ENCODE measurements at regions not wholly inside any gene's neighbourhood (a gene's known extent, or its start where the extent isn't known, plus 50 kb on each side); places are given as distances from the start of the nearest gene placed in this dataset.
"Not testable (repeated sequence)": the region's sequence is repeated elsewhere in the genome, so short reads cannot be mapped to it uniquely, and the experiment has no call there.

DNA sequence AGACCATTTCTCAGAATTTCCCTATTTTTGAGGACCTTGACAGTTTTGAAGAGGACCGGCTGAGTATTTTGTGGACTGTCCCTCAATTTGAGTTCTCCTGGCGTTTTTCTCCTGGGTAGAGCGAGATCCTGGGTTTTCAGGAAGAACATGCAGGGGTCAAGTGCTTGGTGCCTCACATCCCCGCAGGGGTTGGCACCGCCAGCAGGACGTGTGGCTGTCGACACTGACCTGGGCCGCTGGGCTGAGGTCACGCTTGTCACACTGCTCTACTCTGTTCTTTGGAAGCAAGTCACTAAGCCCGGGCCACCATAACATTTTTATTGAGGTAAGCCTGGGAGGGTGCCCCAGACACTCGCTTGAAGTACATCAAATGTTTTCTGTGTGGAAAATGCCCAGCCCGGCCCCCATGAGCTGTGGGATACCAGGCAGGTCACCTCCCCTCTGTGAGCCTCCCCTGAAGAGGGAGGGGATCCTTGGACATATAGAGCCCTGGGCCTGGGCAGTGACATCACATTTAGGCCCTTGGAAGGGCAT lies 112.0 kb downstream of the NPIPB11 start:
- not testable (repeated sequence) for DNase-seq

DNA sequence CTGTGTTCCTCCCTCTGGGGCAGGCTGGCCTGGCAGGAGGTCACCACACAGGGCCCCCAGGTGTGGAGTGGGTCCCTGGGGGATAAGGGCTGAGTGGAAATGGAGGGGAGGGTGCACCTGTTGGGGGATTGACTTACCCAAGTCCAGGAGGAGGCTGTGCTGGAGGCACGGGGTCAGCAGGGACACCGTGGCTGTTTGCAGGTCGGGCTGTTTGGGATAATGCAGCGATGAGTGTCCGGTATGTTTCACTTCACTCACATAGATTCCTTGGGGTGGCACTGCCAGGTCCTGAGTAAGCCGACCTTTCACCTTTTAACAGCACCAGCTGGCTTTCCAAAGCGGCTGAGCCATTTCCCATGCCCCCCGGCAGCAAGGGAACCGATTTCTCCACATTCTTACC lies 113.0 kb downstream of the NPIPB11 start:
- DNase-seq: not testable (repeated sequence)

DNA sequence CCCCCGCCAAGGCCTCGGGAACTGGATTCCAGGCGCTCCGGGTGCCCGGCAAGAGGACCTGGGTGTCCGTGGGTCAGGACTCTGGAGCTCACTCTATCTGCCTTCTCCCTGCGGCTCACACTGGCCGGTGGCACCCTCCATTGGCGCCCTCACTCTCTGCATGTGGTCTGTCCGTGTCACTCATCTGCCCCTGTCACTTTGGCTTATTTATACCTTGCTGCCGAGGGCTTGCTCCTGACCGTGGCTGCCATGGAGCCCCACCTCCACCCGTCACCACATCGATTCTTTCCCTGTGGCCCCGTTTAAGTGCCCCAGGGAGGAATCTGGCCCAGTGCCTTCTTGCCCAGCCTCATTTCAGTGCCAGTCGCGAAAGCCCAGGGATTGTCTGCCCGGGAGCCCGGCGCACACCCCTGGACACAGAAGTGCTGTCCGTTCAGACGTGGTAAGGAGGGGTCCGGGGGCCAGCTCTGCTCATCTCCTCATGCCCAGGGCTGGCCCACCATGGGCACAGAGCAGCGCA lies 113.5 kb downstream of the NPIPB11 start:
- not testable (repeated sequence) for DNase-seq

DNA sequence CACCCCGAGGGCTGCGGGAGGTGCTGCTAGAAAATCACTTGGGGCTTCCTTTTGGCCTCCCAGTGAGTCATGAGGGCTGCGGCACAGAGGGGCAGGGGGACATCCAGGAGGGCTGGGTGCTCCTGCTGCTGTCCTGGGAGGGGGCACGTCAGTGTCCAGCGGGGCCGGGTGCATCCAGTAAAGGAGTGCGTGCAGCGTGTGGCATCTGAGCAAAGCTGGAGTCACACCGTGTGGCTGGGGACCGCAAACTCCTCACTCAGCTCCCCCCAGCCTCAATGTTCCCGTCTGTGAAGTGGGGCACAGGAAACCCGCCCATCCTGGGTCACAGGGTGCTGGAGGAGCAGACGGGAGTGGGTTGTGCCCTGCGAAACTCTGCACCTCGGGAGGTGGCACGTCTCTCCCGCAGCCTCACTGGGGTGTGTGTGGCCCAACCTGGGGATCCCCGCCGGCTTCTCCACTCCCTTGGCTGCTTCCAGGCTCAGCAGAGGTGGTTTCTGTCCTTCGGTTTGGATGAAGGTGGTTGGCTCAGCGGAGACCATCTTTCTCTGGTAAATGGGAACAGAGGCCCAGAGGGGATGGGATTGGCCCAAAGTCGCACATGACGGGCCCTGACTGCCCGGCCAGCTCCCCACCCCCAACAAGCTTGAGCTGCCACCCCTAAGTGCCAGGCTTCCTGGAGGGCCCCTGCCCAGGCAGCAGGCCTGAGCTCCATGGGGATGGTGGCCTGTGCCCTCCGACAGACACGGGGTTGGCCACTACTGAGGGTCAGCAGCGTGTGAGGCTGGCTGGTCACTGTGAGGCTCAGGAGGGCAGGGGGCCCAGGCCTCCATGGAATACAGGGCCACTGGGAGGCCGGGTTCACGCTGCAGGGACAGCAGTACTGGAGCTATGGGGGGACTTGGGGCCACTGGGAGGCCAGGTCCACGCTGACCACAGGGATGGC lies 114.9 kb downstream of the NPIPB11 start:
- DNase-seq: not testable (repeated sequence)

DNA sequence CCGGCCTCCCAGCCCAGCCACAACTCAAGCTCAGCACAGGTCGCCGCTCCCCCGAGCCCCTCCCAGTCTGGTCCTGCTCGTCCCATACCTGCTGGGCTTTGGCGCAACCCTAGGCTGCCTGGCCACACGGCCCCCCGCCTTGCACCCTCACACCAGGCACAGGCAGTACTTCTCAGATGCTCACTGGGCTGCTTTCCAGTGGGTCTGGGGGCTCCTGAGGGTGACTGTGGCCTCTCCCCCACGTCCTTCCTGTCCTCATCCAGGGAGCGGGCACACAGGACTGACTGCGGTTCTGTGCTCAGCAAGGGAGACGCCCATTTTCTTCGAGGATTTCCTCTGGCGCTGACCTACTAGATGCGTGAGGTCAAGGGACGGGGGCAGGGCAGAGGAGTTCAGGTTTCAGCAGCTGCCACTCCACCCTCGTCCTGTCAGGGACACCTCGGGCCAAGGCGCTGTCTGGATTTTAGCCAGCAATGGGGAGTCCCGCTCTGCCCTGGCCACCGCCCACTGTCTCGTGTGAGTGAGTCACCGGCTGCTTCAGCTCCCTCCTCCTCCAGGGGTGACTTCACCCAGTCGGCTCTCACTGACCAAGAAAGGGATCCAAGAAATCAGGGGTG lies 115.8 kb downstream of the NPIPB11 start:
- DNase-seq: peak; percentile 97

DNA sequence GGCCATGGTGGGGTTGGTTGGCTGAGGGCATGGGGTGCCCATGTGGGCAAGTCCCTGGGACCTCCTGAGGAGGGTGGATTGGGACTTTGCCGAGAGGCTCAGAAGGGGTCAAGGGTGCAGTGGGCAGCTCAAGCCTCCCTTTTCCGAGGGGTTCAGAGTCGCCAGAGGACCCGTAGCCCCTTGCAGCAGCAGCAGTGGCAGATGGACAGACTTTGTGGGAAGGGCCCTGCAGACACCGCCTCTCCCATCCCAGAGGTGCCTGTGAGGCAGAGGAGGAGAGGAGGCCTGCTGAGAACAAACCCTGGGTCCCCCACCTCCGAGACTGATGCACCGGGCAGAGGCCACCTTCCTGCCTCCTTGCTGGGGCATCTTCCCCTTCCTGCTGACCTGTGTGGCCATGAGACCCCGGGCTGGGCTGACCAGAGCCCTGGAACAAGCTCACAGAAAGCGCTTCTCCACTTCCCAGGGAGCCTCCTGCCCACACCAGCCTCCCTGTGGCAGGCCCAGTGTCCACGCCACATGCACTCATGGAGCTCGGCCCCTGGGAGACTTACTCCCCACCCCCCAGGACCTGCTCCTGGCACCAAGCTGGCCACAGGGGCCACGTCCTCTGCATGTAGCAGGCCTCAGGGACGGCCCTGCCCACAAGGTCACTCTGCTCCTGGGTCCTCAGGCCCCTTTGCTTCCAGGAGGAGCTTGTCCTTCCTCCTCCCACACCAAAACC lies 116.8 kb downstream of the NPIPB11 start:
- not testable (repeated sequence) for DNase-seq

DNA sequence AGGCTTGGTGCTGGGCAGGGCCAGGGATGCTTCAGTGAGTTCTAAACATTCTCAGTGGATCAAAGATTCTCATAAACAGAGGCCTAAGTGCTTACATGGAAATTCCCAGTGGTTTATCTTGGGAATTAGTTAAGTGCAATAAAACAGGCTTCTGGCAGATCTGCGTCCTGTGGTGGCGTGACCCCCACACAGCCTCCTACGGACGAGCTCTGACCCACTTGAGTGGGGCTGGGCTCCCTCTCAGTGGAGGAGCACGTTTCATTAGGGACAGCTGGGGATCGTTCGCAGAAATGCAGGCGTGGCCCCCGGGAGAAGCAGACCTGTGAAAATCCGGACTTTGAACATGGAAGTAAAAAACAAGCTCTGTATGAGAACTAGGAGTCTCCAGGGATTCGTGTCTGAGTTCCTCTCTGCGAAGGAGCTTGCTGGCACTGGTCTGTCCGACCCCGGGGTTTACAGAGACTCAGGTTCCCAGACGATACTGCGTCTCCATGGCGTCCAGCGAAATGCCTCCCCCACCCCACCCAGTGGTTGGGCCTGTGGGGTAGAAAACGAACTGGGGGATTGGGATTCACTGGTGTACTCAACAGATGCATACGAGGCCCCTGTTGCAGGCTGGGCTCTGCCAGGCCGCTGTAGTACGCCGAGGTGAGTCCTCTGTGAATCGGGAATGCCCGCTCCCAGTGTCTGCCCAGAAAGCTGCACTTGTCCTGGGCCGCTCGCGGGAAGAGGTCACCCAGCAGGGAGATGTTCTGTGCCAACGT lies 117.6 kb downstream of the NPIPB11 start:
- DNase-seq: not testable (repeated sequence)

DNA sequence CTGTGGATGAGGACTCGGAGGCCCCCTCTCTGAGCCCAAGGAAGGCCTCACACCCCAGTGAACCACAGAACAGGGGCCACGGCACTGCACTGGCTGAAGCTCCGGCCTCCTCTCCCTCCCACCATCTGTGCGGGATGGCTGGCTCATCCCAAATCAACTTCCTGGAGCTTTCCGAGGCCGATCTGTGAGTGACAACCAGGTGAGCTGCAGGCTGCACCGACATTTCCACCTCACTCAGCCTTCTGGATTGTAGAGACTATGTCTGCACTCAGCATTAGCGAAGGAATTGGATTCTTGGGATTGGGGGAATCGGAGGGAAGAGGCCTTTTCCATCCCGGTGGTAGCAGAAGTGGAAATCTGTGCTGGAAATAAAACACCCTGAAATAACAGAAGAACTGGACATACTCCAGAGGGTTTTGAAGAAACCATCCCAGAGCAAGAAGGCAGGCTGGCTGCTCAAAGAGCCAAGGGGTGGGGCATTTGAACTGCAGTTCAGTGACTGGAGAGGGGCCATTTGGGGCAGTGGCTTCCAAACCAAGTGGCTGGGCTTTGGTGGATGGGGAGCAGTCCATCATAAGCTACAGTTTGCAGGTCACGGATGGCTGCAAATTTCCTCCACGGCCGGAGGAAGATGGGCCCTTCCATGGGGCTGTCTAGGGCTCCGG lies 118.5 kb downstream of the NPIPB11 start:
- DNase-seq: not testable (repeated sequence)

DNA sequence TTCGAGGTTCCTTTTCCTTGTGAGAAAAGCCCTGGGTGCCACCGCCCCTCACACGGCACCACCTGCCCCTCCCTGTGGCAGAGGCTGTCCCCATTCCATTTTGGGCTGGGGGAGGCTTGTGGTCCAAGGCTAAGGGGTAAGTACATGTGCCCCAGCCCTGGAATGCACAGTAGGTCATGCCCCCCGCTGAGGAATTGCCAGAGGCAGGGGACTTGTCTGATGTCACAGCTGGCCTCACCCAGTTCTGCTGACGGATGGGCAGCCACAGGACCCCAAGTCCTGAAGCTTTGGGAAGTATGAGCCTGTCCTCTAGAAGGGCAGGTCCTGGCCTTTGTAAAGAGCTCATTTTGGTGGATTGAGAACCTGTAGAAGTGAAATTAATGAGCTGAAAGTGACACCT lies 119.3 kb downstream of the NPIPB11 start:
- DNase-seq: not testable (repeated sequence)

DNA sequence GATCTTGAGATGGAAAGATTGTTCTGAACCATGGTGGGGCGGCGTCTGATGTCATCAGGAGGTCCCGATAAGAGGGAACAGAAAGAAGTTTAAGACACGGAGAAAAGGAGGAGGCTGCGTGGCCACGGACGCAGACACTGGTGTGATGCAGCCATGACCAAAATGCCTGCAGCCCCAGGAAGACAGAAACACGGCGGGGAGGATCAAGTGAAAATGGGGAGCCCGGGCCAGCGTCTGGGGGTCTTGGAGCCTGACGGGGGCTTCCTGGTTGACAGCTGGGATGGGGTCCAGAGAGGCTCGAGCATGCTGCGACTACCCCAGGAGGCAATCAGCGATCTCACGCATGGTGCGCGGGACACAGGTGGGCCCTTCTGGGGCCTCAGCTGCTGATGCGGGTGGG lies 119.7 kb downstream of the NPIPB11 start:
- DNase-seq: not testable (repeated sequence)

DNA sequence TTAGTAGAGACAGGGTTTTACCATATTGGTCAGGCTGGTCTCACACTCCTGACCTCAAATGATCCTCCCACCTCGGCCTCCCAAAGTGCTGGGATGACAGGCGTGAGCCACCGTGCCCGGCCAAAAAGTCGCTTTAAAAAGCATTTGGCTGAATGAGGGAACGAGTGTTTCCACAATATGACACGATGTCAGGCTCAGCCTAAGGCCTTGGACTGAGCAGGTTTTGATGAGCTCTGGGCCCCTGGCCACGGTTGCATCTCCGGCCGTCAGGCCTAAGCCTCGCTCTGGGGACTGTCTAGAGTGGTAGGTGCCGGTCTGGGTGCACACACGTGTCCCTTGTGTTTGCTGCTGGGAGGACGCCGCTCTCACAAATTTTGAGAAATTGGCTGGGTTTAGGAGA lies 120.3 kb downstream of the NPIPB11 start:
- not testable (repeated sequence) for DNase-seq

DNA sequence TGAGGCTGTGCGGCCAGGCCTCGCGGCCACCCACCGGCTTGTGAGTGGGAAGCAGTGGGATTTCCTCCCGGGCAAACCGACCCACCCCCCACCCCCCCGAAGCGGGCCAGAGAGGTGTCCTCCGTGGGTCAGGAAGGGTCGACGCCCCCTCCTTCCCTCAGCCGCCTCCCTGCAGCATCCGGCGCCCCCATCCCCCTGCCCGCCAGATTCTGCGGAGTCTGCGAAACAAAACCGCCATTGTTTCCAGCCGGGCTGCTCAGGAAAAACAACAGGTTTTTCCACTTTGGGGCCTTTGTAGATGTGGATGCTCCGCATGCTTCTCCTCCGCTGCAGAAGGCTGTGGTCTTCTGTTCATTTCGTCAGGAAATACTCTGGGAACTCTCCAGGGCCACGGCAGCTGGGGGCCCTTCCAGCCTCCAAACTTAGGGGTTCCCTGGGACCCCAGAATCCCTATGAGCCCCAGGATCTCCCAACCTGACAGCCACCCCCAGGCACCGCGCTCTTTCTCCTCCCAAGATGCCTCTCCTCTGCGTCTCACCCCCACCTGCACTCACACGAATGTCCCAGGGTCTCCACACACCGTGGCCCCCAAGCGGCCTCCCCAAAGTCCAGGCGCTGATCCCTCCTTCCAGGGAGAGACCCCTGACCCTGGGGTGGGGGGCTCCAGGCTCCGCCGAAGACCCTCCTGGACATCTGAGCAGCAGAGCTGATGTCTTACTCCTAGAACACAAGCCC lies 121.2 kb downstream of the NPIPB11 start:
- not testable (repeated sequence) for DNase-seq

DNA sequence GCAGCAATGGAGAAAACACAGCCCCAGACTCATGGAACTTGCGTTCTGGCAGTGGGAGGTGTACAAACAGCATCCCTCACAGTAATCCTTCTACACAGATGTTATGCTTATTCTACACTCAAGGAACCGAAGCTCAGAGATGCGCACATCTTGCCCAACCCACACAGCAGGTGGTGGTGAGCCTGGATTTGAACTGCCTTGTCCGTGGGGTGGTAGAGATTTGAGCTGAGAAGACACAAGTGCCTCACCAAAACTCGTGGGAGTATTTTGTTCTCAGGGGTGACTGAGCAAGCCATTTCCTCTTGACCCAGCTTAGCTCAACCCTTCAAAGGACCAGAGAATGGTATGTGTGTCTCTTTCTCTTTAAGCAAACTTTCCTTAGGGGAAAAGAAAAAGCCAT lies 121.8 kb downstream of the NPIPB11 start:
- not testable (repeated sequence) for DNase-seq

DNA sequence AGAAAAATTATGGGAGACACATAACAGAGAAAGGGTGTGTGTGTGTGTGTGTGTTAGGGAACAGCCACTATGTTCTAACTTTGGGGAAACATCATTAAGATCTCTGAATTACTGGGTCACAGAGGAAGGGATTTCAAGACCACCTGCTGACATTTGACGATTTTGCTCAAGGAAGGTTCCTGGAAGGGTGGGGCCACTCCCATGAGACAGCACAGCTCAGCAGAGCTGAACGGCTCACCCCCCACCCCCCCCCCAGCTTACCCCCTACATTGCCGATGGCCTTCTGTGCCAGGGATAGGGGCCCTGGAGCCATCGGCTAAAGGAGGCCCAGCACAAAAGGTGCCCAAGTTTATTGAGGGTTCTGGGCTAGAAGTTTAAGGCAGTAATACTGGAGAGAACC lies 122.4 kb downstream of the NPIPB11 start:
- DNase-seq: not testable (repeated sequence)

DNA sequence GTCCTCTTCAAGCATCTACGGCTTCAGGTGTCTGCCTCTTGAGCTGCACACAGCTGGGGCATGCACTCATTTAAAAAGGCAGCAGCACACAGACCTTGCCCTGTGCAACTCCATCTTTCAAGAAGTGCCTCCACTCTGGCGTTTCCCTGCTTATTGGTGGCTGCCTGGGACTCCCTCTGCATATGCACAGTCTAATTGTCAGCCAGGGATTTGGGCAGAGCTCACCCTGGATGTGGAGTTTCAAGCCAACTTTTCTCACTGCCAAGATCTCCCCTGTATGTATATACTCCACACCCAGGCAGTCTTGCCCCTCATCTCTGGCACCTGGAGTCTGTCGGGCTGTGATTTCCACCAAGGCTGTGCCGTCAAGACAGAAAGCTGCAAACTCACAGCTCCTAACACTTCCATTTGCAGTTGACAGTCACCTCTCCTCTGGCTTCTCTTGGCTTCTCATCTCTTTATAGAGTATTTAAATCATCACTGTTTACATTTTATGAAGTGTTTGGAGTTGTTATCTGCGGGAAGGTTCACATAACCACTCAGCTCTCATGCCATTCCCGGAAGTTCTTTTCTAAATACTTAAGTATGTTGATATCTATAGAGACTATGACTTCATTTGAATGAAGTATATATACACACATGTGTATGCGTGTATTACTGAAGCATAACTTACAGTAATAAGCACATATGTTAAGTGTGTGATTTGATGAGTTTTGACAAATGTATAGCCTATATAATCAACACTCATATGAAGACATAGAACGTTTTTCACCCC lies 128.2 kb downstream of the NPIPB11 start:
- not testable (repeated sequence) for DNase-seq

DNA sequence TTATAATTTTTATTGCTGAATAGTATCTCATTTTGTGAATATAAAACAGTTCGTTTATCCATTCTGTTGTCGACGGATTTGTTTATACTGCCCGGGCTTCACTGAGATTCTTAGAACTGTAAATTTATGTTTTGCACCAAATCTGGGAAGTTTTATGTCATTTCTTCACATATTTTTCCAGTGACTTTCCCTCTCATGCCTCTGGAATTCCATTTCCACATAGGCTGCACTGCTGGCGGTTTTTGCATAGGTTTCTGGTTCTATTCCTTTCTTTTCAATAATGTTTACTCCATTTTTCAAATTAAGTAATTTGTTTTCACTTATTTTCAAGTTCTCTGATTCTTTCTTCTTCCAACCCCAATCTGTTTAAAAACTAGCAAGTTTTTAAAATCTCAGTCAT lies 130.1 kb downstream of the NPIPB11 start:
- not testable (repeated sequence) for DNase-seq

DNA sequence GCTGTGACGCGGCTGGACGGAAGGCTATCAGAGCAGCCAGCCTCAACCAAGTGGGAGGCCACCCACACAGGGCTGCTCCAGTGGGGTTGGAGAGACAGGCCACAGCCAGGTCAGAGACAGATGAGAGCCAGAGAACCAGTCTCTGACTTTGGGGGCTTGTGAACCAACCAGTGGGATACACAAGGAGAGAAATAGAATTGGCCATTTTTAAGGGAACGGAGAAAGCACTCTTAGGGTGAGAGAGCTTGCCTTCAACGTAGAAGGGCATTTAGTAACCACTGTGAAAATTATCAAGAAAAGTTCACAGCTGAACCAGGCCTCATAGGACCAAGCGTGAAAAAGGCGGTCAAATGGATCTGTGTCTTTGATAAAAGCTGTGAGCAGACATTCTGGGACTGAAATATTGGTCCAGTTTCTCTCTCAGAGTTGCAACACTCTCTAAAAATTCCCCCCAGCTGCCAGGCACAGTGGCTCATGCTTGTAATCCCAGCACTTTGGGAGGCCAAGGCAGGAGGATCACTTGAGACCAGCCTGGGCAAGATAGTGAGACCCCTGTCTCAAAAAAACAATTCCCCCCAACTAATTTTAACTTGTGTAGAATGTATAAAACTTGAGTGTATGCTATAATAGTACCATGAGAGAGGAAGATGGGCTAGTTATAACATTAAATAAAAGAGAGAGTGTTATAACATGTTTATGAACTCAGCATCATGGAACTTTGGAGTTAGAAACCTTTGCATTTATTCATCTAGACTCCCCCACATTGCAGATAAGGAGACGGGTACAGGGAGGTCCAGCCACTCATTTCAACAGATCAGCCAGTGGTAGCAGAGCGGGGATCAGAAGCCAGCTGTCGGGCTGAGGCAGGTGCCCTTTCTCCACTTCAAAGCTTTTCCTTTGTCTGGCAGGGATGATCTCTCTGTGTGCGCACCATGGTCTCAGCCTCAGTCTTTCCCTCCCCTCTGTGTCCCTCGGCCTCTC lies 132.2 kb downstream of the NPIPB11 start:
- not testable (repeated sequence) for DNase-seq

DNA sequence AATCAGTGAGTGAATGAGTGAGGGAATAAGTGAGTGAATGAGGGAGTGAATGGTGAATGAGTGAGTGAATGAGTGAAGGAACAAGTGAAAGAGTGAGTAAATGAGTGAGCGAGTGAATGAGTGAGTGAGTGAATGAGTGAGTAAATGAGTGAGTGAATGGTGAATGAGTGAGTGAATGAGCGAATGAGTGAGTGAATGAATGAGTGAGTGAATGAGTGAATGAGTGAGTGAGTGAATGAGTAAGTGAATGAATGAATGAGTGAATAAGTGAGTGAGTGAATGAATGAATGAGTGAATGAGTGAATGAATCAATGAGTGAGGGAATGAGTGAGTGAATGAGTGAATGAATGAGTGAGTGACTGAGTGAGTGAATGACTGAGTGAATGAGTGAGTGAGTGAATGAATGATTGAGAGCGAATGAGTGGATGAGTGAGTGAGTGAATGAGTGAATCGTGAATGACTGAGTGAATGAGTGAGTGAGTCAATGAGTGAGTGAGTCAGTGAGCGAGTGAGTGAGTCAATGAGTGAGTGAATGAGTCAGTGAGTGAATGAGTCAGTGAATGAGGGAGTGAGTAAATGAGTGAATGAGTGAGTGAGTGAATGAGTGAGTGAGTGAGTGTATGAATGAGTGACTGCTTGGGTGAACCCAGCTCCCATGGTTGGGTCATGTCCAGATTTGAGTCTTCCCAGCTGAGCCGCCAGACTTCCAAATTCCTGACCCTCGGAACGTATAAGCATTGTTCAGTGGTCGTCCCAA lies 133.0 kb downstream of the NPIPB11 start:
- not testable (repeated sequence) for DNase-seq

Data from hematopoietic multipotent progenitor cell treated with erythropoietin and hydrocortisone succinate and interleukin-3 and kit ligand, for 8 days (in vitro differentiated cells).